ENCODE measurements at regions not wholly inside any gene's neighbourhood (a gene's known extent, or its start where the extent isn't known, plus 50 kb on each side); places are given as distances from the start of the nearest gene placed in this dataset.

- TF ChIP-seq CTCF (conservative IDR thresholded peaks at IDR 0.05; ENCODE audit: low read length) (no peak), EZH2phosphoT487 (IDR thresholded peaks at IDR 0.05; ENCODE audit: borderline replicate concordance) (no peak)
Measured at GRCh38 chr9:7489036-7489435, 310.5 kb downstream of the DMAC1 start.

All from Loucy (cell line).